GM13976 (cell line): ENCODE measurements at regions not wholly inside any gene's neighbourhood (a gene's known extent, or its start where the extent isn't known, plus 50 kb on each side); places are given as distances from the start of the nearest gene placed in this dataset.

Experiments used
- DNase-seq: peaks from one replicate; pipeline ENCODE4 v3.0.0; 2012; ENCODE audit warnings: low spot score
- in situ Hi-C: fragments of 300-500 bp; cut with MboI; formaldehyde crosslinking; loops from one replicate; pipeline ENCODE4 v1.12.0; 2022; ENCODE audit warnings: low sequenced_read_pairs, mixed read lengths, inconsistent platforms; ENCODE audit not compliant: unreplicated experiment
- TF ChIP-seq, protein P1 (sequence below): IDR thresholded peaks from 2 replicates; pipeline ENCODE4 v1.5.1; 2012; ENCODE audit warnings: borderline replicate concordance, mild to moderate bottlenecking; ENCODE audit not compliant: insufficient read depth; ENCODE audit errors: extremely low read depth, missing control alignments, control extremely low read depth

DNA sequence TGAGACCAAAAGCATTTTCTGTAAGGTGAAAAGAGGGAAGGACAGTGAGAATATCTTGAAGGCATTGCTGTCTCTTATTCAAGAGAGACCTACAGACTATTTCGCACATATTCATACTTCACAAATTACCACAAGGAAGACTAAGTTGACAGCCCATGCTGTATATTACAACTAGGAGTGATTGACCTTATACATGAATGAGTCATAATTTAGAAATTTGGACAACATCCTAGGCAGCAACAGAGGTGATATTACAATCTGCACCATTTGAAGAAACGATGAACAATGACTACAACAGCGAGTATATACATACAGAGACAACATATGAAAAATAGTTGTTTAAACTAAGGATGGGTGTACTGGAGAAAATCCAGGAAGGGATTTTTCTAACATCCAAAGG, 971.7 kb downstream of the CDH11 start:
- in situ Hi-C loops = no loop called here
- TF ChIP-seq, protein P1, sequence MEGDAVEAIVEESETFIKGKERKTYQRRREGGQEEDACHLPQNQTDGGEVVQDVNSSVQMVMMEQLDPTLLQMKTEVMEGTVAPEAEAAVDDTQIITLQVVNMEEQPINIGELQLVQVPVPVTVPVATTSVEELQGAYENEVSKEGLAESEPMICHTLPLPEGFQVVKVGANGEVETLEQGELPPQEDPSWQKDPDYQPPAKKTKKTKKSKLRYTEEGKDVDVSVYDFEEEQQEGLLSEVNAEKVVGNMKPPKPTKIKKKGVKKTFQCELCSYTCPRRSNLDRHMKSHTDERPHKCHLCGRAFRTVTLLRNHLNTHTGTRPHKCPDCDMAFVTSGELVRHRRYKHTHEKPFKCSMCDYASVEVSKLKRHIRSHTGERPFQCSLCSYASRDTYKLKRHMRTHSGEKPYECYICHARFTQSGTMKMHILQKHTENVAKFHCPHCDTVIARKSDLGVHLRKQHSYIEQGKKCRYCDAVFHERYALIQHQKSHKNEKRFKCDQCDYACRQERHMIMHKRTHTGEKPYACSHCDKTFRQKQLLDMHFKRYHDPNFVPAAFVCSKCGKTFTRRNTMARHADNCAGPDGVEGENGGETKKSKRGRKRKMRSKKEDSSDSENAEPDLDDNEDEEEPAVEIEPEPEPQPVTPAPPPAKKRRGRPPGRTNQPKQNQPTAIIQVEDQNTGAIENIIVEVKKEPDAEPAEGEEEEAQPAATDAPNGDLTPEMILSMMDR = no peak
- DNase-seq = no peak

DNA sequence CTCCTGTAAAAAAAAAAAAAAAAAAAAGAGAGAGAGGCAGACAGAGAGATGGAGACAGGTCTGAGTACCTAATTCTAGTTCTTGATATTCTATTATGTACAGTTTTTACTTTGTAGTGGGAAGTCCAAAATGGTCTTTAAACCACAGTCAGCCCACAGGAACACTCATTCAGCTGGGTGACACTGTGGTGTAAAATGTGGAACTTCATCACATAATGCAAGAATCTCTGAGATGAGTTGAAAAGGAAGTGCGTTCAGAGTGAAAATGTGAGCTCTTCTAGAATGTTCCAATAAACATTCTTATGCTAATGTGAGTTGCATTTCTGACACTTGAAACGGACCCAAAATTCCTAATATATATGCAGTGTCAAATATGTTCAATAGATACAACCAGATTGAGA, 972.1 kb downstream of the CDH11 start:
- TF ChIP-seq, protein P1 = no peak
- in situ Hi-C loops = no loop called here
- no peak for DNase-seq

DNA sequence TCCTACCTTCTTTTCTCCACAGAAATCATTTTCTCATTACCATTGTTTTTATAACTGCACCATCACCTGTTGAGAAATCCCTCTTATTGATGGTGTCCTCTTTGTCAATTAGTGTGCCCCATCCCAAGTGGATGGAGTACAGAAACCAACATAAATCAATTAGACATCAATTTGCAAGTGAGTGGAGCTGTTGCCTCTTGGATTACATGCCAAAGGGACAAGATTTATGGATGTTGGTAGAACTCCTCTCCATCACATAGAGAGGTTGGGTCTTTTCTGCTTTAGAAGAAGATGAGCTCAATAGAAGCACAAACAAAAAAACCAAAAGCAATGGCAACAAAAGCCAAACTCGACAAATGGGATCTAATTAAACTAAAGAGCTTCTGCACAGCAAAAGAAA, 973.5 kb downstream of the CDH11 start:
- no peak for DNase-seq
- TF ChIP-seq, protein P1 = no peak
- in situ Hi-C loops = no loop called here

DNA sequence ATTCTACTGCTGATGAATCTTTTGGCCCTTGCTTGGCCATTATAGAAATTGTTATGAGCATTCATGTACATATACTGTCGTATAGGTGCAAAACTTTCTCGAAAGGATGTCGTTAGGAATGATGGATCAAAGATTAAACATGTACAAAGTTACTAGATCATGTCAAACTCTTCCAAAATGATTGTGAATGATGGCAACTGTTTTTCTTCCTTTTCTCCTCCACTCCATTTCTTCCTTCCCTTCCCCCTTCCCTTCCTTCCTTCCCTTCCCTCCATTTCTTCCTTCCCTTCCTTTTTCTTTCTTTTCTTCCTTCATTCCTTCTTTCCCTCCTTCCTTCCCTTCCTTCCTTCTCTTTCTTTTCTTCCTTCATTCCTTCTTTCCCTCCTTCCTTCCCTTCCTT, 973.9 kb downstream of the CDH11 start:
- no peak for DNase-seq
- TF ChIP-seq, protein P1 = no peak
- in situ Hi-C loops = no loop called here

DNA sequence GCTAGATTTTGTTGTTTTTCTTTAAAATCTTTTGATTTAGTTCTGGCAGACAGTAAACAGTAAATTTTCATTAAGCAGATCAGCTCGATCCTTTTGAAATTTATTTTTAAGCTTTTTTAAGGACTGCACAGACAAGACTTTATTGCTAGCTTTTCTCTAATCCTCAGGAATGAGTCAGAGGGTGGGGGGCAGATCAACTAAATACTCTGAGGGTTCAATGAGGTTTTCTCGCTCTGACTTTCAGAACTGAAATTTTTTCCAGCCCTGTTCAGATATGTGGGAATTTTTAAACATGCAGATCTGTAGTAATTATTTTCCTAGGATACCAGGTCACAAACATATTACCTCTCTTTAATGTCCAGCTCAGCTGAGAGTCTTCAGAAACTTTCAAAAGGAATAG, 977.2 kb downstream of the CDH11 start:
- in situ Hi-C loops = no loop called here
- no peak for DNase-seq
- TF ChIP-seq, protein P1 = no peak

DNA sequence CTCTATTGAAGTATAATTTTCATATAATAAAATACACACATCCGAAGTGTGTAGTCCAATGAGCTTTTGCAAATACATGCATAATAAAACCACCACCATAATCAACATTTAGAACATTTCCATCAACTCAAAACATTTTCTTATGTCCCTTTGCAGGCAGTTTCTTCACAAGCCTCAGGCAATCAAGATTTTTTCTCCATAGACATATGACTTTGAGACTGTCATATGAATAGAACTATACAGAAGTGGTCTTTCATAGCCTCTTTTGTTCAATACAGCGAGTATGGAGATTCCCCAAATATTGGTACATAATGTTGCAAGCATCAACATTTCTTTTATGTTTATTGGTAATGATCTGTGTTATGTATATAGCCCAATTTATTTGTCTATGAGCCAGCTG, 983.2 kb downstream of the CDH11 start:
- TF ChIP-seq, protein P1 = no peak
- DNase-seq = no peak
- in situ Hi-C loops = no loop called here

DNA sequence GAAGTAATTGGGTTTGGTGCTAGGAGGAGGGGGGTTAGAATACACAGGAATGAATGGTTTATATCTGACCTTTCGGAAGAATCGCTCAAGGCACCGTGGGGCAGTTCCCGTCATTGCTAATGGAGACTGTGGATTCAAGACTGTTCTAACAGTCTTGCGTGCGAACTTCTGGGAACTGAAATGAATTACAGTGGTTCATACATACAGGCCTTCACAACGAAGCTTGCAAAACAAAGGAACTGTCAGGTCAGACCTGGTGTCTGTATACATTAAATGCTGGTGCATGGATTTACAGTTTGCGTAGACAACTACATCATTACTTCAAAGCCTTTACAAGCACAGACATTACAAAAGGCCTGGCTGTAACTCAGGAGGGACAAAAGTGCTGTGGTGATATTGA, 983.9 kb downstream of the CDH11 start:
- in situ Hi-C loops = no loop called here
- TF ChIP-seq, protein P1 = no peak
- DNase-seq = no peak
